Smooth muscle cell (in vitro differentiated cells): ENCODE measurements at regions not wholly inside any gene's neighbourhood (a gene's known extent, or its start where the extent isn't known, plus 50 kb on each side); places are given as distances from the start of the nearest gene placed in this dataset.
A peak's percentile ranks its signal among the peaks of the same experiment; 100 is the strongest.
"Not testable (repeated sequence)": the region's sequence is repeated elsewhere in the genome, so short reads cannot be mapped to it uniquely, and the experiment has no call there.

Source experiments
- DNase-seq: peaks from one replicate; lab custom pipeline; 2025; ENCODE audit not compliant: unreplicated experiment; lab: John Stamatoyannopoulos, UW
- H2AFZ ChIP-seq: fragments of 200-600 bp; sonication (generic); 2 replicates; pipeline ENCODE4 v1.6.0; 2016; ENCODE audit warnings: antibody characterized with exemption, low read depth, mild to moderate bottlenecking
- H3F3A ChIP-seq: fragments of 200-600 bp; sonication (generic); 2 replicates; pipeline ENCODE4 v1.6.0; 2017; ENCODE audit warnings: antibody characterized with exemption, low read depth
- H3K27ac ChIP-seq: fragments of 200-600 bp; sonication (generic); 2 replicates; pipeline ENCODE4 v1.5.1; 2016; ENCODE audit warnings: low read depth, mild to moderate bottlenecking
- H3K27me3 ChIP-seq: fragments of 200-600 bp; sonication (generic); 2 replicates; pipeline ENCODE4 v1.6.1; 2016; ENCODE audit warnings: low read depth, mild to moderate bottlenecking
- H3K36me3 ChIP-seq: fragments of 200-600 bp; sonication (generic); 2 replicates; pipeline ENCODE4 v1.5.1; 2016; ENCODE audit warnings: low read depth
- H3K4me1 ChIP-seq: fragments of 200-600 bp; sonication (generic); 2 replicates; pipeline ENCODE4 v1.5.1; 2016; ENCODE audit warnings: low read depth
- H3K4me2 ChIP-seq: fragments of 200-600 bp; sonication (generic); 2 replicates; pipeline ENCODE4 v1.6.0; 2016; ENCODE audit warnings: mild to moderate bottlenecking
- H3K4me3 ChIP-seq: fragments of 200-600 bp; sonication (generic); 2 replicates; pipeline ENCODE4 v1.5.1; 2016; ENCODE audit warnings: mild to moderate bottlenecking
- H3K79me2 ChIP-seq: fragments of 200-600 bp; sonication (generic); 2 replicates; pipeline ENCODE4 v1.6.0; 2016; ENCODE audit warnings: low read depth, mild to moderate bottlenecking
- H3K9ac ChIP-seq: fragments of 200-600 bp; sonication (generic); 2 replicates; pipeline ENCODE4 v1.6.0; 2016; ENCODE audit warnings: low read depth
- H3K9me3 ChIP-seq: fragments of 200-600 bp; sonication (generic); replicated peaks from 2 replicates; pipeline ENCODE4 v1.5.1; 2016; ENCODE audit warnings: low read depth
- H4K20me1 ChIP-seq: fragments of 200-600 bp; sonication (generic); 2 replicates; pipeline ENCODE4 v1.6.0; 2016; ENCODE audit warnings: low read depth
- CTCF ChIP-seq: fragments of 200-600 bp; sonication (generic); IDR thresholded peaks from 2 replicates; pipeline ENCODE4 v1.5.1; 2017; ENCODE audit warnings: borderline replicate concordance, mild to moderate bottlenecking, antibody characterized with exemption; ENCODE audit not compliant: insufficient read depth, poor library complexity, severe bottlenecking
- whole genome bisulfite sequencing: methylation state at CpG from one replicate; pipeline ENCODE4 v1.1.7; 2016; ENCODE audit warnings: low lambda C conversion rate; 5-methylcytosine and 5-hydroxymethylcytosine counted together

GRCh38 chr14:58744801-58745394 is 107.1 kb downstream of the DACT1 start:
- no peak overlapping the region for H3K4me3 ChIP-seq
- H3K27ac ChIP-seq = no peak overlapping the region
- no peak for TF ChIP-seq CTCF
- no peak for DNase-seq
- H3K9me3 ChIP-seq = no peaks in the 10 kb centered on the region
- WGBS = 69% methylated on average over 5 of the region's 5 CpGs
- H2AFZ ChIP-seq = no peak overlapping the region
- no peaks in the 10 kb centered on the region for H3K27me3 ChIP-seq
- H3K9ac ChIP-seq = no peak overlapping the region
- peak overlapping the region; percentile 41 for H3K4me2 ChIP-seq
- peaks cover 13% of the 10 kb centered on the region for H3F3A ChIP-seq
- H3K36me3 ChIP-seq = no peaks in the 10 kb centered on the region
- H3K4me1 ChIP-seq = peaks cover 25% of the 10 kb centered on the region
- H3K79me2 ChIP-seq = no peaks in the 10 kb centered on the region
- H4K20me1 ChIP-seq = no peaks in the 10 kb centered on the region

GRCh38 chr14:58746261-58746660 is 108.5 kb downstream of the DACT1 start:
- H3K4me1 ChIP-seq = peaks cover 25% of the 10 kb centered on the region
- no peak overlapping the region for H3K4me3 ChIP-seq
- H3F3A ChIP-seq = peaks cover 13% of the 10 kb centered on the region
- H3K9me3 ChIP-seq = no peaks in the 10 kb centered on the region
- 7% methylated on average over 1 of the region's 1 CpG for WGBS
- no peaks in the 10 kb centered on the region for H3K27me3 ChIP-seq
- no peak overlapping the region for H2AFZ ChIP-seq
- peak overlapping the region; percentile 85 for H3K27ac ChIP-seq
- no peaks in the 10 kb centered on the region for H4K20me1 ChIP-seq
- DNase-seq = no peak
- peak overlapping the region; percentile 67 for H3K4me2 ChIP-seq
- H3K9ac ChIP-seq = no peak overlapping the region
- no peak for TF ChIP-seq CTCF
- H3K79me2 ChIP-seq = no peaks in the 10 kb centered on the region
- H3K36me3 ChIP-seq = no peaks in the 10 kb centered on the region

GRCh38 chr14:58746701-58747100 is 108.9 kb downstream of the DACT1 start:
- Histone ChIP-seq H3K36me3 (no peaks in the 10 kb centered on the region), H3K4me2 (peak overlapping the region; percentile 67), H2AFZ (no peak overlapping the region), H3K27me3 (no peaks in the 10 kb centered on the region), H3F3A (peaks cover 13% of the 10 kb centered on the region), H3K79me2 (no peaks in the 10 kb centered on the region), H3K4me1 (peaks cover 25% of the 10 kb centered on the region), H3K4me3 (no peak overlapping the region), H3K9me3 (no peaks in the 10 kb centered on the region), H3K27ac (peak overlapping the region; percentile 85), H3K9ac (peak overlapping the region; percentile 46), H4K20me1 (no peaks in the 10 kb centered on the region)
- WGBS = 52% methylated on average over 3 of the region's 3 CpGs
- no peak for DNase-seq
- no peak for TF ChIP-seq CTCF

GRCh38 chr14:58747181-58747580 is 109.4 kb downstream of the DACT1 start:
- Histone ChIP-seq H3K27ac (peak overlapping the region; percentile 85), H3K4me1 (peaks cover 25% of the 10 kb centered on the region), H3K27me3 (no peaks in the 10 kb centered on the region), H3K36me3 (no peaks in the 10 kb centered on the region), H3F3A (peaks cover 13% of the 10 kb centered on the region), H2AFZ (no peak overlapping the region), H3K4me2 (peak overlapping the region; percentile 79), H4K20me1 (no peaks in the 10 kb centered on the region), H3K9me3 (no peaks in the 10 kb centered on the region), H3K79me2 (no peaks in the 10 kb centered on the region), H3K9ac (peak overlapping the region; percentile 46), H3K4me3 (no peak overlapping the region)
- DNase-seq = peak; percentile 12
- no peak for TF ChIP-seq CTCF
- WGBS = 43% methylated on average over 7 of the region's 7 CpGs

GRCh38 chr14:58748251-58748650 is 110.5 kb downstream of the DACT1 start:
- not testable (repeated sequence) for H3K79me2 ChIP-seq, H4K20me1 ChIP-seq, H3K9me3 ChIP-seq, H3K36me3 ChIP-seq, H2AFZ ChIP-seq, H3K4me3 ChIP-seq, DNase-seq, H3K27me3 ChIP-seq
- Histone ChIP-seq H3K4me1 (peaks cover 25% of the 10 kb centered on the region), H3F3A (peaks cover 13% of the 10 kb centered on the region), H3K27ac (peak overlapping the region; percentile 85), H3K4me2 (peak overlapping the region; percentile 79), H3K9ac (peak overlapping the region; percentile 3)
- 83% methylated on average over 8 of the region's 8 CpGs for whole genome bisulfite sequencing
